SK-N-SH treated with all-trans-retinoic acid at 6 μM for 48 hours (cell line): ENCODE measurements at regions not wholly inside any gene's neighbourhood (a gene's known extent, or its start where the extent isn't known, plus 50 kb on each side); places are given as distances from the start of the nearest gene placed in this dataset.

Source experiments
- CSDC2 ChIP-seq: fragments of 250-450 bp; sonication (Bioruptor Pico); IDR thresholded peaks from 2 replicates; pipeline ENCODE4 v1.5.0; 2020; ENCODE audit warnings: mild to moderate bottlenecking, moderate library complexity
- ISL1 ChIP-seq: fragments of 250-450 bp; sonication (Bioruptor Pico); IDR thresholded peaks from 2 replicates; pipeline ENCODE4 v2.1.2; 2022; ENCODE audit warnings: mild to moderate bottlenecking, moderate library complexity
- PPARA ChIP-seq: fragments of 250-450 bp; sonication (Bioruptor Pico); IDR thresholded peaks from 2 replicates; pipeline ENCODE4 v1.5.0; 2020; ENCODE audit warnings: mild to moderate bottlenecking, borderline replicate concordance
- TCF4 ChIP-seq: fragments of 250-450 bp; sonication (Bioruptor Pico); IDR thresholded peaks from 2 replicates; pipeline ENCODE4 v1.8.0; 2021; ENCODE audit warnings: mild to moderate bottlenecking, moderate library complexity, borderline replicate concordance
- ZC3H10 ChIP-seq: fragments of 250-450 bp; sonication (Bioruptor Pico); IDR thresholded peaks from 2 replicates; pipeline ENCODE4 v1.5.1; 2021; ENCODE audit warnings: mild to moderate bottlenecking, moderate library complexity
- ZFP30 ChIP-seq: fragments of 450-650 bp; formaldehyde crosslinking; IDR thresholded peaks from 2 replicates; pipeline ENCODE4 v1.5.0; 2022; ENCODE audit warnings: mild to moderate bottlenecking, moderate library complexity
- ZNF70 ChIP-seq: fragments of 450-650 bp; formaldehyde crosslinking; IDR thresholded peaks from 2 replicates; pipeline ENCODE4 v1.5.0; 2020; ENCODE audit warnings: mild to moderate bottlenecking, moderate library complexity
- TF ChIP-seq, protein P1 (sequence below): fragments of 250-450 bp; sonication (Bioruptor Pico); IDR thresholded peaks from 2 replicates; pipeline ENCODE4 v1.5.1; 2020; ENCODE audit warnings: low read depth, mild to moderate bottlenecking, moderate library complexity
- TF ChIP-seq, protein P2 (sequence below): fragments of 250-450 bp; sonication (Bioruptor Pico); IDR thresholded peaks from 2 replicates; pipeline ENCODE4 v1.8.0; 2021; ENCODE audit warnings: low read depth, mild to moderate bottlenecking, moderate library complexity, borderline replicate concordance
- TF ChIP-seq, protein P3 (sequence below): fragments of 250-450 bp; sonication (Bioruptor Pico); IDR thresholded peaks from 2 replicates; pipeline ENCODE4 v1.5.0; 2020; ENCODE audit warnings: mild to moderate bottlenecking, moderate library complexity

DNA sequence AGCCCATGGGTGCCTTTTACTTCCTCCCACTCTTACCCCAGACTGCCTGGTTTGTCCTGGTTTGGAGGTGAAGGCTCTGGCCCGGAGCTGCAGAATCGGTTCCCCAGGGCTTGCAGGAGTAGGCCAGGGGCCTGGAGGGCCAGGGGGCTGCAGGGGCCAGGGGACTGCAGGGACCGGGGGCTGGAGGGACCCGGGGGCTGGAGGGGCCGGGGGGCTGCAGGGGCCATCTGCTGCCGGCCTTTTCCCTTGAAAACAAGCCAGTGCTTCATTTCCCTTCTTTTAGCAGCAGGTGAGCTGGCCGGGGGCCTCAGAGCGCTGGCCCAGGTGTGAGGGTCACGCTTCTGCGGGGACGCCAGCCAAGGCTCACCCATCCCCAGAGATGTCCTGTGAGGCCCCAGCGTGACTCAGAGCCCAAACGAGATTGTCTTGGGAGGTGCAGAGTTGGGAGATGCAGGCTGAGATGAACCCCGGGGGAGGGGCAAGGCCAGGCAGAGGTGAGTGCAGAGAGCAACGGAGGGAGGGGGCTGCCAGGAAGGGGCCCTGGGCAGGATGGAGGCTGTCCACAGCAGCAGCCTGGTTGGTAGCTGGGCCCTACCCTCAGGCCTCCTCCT, 154.9 kb downstream of the KIF26A start:
- TF ChIP-seq, protein P1, sequence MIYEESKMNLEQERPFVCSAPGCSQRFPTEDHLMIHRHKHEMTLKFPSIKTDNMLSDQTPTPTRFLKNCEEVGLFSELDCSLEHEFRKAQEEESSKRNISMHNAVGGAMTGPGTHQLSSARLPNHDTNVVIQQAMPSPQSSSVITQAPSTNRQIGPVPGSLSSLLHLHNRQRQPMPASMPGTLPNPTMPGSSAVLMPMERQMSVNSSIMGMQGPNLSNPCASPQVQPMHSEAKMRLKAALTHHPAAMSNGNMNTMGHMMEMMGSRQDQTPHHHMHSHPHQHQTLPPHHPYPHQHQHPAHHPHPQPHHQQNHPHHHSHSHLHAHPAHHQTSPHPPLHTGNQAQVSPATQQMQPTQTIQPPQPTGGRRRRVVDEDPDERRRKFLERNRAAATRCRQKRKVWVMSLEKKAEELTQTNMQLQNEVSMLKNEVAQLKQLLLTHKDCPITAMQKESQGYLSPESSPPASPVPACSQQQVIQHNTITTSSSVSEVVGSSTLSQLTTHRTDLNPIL (CRISPR knock-in tag), result no peak
- TF ChIP-seq ISL1 (CRISPR knock-in tag) (no peak), ZC3H10 (CRISPR knock-in tag) (no peak), ZNF70 (CRISPR knock-in tag) (no peak), PPARA (CRISPR knock-in tag) (no peak), CSDC2 (no peak), TCF4 (CRISPR knock-in tag) (no peak), ZFP30 (no peak)
- TF ChIP-seq, protein P2, sequence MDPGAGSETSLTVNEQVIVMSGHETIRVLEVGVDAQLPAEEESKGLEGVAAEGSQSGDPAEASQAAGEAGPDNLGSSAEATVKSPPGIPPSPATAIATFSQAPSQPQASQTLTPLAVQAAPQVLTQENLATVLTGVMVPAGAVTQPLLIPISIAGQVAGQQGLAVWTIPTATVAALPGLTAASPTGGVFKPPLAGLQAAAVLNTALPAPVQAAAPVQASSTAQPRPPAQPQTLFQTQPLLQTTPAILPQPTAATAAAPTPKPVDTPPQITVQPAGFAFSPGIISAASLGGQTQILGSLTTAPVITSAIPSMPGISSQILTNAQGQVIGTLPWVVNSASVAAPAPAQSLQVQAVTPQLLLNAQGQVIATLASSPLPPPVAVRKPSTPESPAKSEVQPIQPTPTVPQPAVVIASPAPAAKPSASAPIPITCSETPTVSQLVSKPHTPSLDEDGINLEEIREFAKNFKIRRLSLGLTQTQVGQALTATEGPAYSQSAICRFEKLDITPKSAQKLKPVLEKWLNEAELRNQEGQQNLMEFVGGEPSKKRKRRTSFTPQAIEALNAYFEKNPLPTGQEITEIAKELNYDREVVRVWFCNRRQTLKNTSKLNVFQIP (CRISPR knock-in tag), result no peak
- TF ChIP-seq, protein P3, sequence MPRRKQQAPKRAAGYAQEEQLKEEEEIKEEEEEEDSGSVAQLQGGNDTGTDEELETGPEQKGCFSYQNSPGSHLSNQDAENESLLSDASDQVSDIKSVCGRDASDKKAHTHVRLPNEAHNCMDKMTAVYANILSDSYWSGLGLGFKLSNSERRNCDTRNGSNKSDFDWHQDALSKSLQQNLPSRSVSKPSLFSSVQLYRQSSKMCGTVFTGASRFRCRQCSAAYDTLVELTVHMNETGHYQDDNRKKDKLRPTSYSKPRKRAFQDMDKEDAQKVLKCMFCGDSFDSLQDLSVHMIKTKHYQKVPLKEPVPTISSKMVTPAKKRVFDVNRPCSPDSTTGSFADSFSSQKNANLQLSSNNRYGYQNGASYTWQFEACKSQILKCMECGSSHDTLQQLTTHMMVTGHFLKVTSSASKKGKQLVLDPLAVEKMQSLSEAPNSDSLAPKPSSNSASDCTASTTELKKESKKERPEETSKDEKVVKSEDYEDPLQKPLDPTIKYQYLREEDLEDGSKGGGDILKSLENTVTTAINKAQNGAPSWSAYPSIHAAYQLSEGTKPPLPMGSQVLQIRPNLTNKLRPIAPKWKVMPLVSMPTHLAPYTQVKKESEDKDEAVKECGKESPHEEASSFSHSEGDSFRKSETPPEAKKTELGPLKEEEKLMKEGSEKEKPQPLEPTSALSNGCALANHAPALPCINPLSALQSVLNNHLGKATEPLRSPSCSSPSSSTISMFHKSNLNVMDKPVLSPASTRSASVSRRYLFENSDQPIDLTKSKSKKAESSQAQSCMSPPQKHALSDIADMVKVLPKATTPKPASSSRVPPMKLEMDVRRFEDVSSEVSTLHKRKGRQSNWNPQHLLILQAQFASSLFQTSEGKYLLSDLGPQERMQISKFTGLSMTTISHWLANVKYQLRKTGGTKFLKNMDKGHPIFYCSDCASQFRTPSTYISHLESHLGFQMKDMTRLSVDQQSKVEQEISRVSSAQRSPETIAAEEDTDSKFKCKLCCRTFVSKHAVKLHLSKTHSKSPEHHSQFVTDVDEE, result no peak
